ENCODE measurements at regions not wholly inside any gene's neighbourhood (a gene's known extent, or its start where the extent isn't known, plus 50 kb on each side); places are given as distances from the start of the nearest gene placed in this dataset.

DNA sequence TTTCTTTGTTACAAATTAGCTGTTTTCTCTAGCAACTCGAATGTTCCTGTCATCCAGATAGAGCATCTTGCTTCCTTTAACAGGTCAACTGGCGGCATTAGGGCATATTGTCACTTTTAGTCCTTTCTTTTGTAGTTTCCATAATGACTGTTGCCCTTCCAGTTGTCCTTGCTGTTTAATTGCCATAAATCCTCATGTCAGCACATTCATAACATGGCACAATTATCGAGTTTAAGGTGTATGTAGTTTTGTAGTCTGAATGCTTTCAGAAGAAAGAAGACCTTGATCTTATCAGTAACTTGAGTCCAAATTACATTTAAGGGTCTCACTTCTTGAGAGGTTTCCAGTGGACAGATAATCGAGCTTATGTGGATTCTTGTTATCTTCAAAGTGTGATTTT is 161.7 kb upstream of the CDH12 start:
- TF ChIP-seq, protein P1, sequence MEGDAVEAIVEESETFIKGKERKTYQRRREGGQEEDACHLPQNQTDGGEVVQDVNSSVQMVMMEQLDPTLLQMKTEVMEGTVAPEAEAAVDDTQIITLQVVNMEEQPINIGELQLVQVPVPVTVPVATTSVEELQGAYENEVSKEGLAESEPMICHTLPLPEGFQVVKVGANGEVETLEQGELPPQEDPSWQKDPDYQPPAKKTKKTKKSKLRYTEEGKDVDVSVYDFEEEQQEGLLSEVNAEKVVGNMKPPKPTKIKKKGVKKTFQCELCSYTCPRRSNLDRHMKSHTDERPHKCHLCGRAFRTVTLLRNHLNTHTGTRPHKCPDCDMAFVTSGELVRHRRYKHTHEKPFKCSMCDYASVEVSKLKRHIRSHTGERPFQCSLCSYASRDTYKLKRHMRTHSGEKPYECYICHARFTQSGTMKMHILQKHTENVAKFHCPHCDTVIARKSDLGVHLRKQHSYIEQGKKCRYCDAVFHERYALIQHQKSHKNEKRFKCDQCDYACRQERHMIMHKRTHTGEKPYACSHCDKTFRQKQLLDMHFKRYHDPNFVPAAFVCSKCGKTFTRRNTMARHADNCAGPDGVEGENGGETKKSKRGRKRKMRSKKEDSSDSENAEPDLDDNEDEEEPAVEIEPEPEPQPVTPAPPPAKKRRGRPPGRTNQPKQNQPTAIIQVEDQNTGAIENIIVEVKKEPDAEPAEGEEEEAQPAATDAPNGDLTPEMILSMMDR (conservative IDR thresholded peaks at IDR 0.05; ENCODE audit: low read depth, low read length) = no peak
- TF ChIP-seq EZH2phosphoT487 (IDR thresholded peaks at IDR 0.05; ENCODE audit: borderline replicate concordance, low read length) = no peak
- no peak for TF ChIP-seq EZH2 (IDR thresholded peaks at IDR 0.05; ENCODE audit: low read length, unreplicated experiment)

Data from PC-3 (cell line).